ENCODE measurements at regions not wholly inside any gene's neighbourhood (a gene's known extent, or its start where the extent isn't known, plus 50 kb on each side); places are given as distances from the start of the nearest gene placed in this dataset.

DNA sequence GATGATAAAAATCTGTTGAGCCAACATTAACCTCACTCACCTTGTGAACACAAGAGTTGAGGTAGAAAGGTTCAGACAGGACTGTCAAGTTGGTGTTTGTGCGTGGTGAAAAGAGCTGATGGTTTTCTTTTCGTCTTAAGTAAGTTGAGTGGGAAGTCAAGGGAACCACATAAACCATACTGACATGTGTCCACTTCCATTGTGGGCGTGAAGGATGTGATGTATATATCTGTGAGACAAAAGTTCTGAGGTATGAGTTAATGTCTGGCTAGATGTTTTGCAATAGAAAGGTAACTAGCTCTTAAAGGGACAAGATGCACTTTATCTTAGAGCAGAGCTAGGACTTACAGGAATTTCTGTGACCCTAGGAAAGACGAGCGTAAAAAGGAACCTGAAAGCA, 1272.1 kb upstream of the ADGRB3 start:
- DNase-seq (ENCODE audit: low read depth): no peak

DNA sequence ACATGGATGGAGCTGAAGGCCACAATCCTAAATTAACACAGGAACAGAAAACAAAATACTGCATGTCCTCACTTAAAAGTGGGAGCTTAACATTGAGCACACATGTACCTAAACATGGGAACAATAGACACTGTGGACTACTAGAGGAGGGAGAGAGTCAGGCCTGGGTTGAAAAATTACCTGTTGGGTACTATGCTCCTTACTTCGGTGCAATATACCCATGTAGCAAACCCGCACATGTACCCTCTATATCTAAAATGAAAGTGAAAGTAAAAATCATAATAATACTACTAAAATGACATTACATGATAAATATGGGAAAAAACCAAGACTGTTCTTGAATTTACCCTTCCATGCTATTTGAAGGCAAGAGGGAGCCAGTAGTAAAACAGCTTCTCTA, 1273.8 kb upstream of the ADGRB3 start:
- DNase-seq (ENCODE audit: low read depth): no peak

DNA sequence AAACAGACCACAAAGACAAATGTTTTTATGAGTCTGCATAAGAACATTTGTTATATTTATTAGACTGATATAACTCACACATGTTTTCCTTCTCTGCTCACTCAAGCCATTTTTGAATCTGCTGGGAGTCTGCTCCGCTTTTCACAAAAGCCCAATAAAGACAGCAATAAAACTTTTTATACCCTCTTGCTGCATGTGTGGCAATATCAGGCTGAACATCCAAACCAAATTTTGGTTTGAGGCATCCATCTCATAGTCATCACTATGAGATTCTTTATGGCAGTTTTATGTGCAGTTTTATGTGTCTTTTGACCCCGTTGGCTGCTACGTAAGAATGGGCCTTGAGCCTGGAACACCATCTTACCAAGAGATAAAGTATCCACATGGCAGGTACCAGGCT, 1276.8 kb upstream of the ADGRB3 start:
- no peak for DNase-seq (ENCODE audit: low read depth)

GRCh38 chr6:67353861-67354260, 1281.2 kb upstream of the ADGRB3 start:
- DNase-seq (ENCODE audit: low read depth): no peak

DNA sequence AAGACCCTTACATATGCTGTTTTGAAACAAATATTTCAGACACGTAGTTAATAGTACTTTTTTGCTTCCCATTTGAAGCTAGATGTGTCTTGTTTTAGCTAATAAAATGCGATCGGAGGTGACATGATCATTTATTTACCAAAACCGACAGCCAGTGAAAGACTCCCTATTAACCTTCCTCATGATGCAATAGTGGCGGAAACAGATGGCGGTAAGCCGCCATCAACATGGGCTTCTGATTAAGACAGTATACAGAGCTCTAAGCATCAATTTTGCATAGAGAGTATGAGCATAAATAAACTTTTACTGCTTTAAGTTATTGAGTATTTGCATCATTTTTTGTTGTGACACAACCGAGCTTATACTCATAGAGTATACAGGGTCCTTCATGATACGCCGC, 1282.4 kb upstream of the ADGRB3 start:
- DNase-seq (ENCODE audit: low read depth): no peak

DNA sequence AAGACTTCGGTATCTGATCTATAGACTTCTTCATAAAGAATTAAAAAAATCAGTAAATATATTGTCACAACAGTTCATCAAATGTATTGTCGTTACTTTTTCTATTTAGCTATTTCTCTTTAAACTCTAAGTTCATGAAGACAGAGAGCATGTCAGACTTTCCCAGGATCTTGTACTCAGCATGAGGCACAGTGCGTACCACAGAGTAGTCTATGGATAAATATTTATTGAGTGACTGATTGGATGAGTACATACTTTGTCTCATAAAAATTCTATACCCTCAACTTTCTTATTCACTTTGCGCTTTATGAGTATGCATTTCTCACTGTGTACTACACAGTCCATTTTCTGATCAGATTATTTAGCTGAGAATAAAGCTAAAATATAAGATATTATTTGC, 1284.4 kb upstream of the ADGRB3 start:
- DNase-seq (ENCODE audit: low read depth): no peak

DNA sequence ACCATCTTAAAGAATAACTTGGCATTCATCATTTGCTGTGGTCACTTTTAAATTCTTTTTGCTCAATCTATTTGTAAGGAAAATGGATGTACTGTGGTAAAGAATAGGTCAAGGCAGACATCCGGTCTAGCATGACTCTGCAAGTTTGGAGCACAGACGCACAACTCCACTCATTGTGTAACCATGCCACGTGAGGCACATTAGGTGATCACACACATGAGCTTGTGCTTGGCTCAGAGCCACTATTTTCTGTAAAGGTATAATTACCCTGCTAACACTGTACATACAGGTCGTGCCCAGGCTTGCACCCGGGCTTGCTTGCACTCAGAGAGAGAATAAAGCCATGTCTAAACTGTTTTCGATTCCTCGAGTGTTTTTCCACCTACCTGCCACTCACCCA, 1289.1 kb upstream of the ADGRB3 start:
- no peak for DNase-seq (ENCODE audit: low read depth)

GRCh38 chr6:67336014-67336413, 1299.1 kb upstream of the ADGRB3 start:
- no peak for DNase-seq (ENCODE audit: low read depth)

- DNase-seq (ENCODE audit: low read depth): no peak
Observed at GRCh38 chr6:67331304-67331703, 1303.8 kb upstream of the ADGRB3 start.

DNA sequence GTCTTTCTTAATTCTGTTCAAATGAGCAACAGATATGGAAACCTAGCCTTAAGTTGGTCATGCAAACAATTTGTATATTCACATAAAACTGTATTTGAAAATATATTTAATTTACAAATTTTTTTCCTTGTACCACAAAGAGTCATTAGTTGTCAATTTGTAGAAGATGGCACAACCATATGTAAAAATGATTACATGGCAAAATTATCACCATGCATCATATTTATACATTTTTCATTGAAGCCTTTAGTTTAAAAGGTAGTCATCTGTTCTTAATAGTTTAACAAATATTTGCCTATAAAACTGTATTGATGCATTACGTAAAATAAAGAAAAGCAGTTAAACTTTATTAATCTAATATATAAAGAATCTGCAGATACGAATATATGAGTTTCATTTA, 1306.8 kb upstream of the ADGRB3 start:
- DNase-seq (ENCODE audit: low read depth): no peak

GRCh38 chr6:67300430-67301040, 1334.5 kb upstream of the ADGRB3 start:
- no peak for DNase-seq (ENCODE audit: low read depth)

DNA sequence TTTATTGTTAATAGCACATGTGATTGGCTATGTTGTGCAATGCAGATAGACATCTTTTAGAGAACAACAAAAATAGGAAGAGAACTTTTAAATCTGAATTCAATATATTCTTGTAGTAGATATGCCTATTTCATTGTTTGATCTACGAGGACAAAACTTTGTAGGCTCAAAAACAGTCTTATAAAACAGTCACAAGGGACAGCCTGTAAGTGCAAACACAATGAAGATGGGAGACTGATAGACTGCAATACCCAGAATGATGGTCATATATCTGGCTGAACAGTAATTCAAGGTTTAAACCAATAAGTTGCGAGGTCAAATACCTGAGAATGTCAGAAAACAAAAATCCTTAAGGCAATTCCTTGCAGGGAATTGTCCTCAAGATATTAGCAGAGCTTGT, 1342.9 kb upstream of the ADGRB3 start:
- no peak for DNase-seq (ENCODE audit: low read depth)

DNA sequence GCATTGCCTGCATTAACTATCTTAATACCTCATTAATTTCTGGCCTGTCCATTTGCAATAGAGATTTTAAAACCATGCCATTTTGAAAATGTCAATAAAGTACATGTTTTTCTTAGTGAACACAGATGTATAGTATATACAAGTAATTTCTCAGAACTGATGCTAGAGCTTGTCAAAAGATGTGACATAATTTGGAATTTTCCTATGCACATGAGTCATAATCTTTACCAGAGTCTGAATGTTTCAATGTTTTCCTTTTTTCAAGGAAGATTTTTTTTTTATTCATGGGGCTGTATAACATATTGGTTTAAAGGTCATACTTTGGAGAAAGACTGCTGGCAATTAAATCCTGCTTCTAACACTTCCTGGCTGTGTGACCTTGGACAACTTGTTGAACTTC, 1347.5 kb upstream of the ADGRB3 start:
- DNase-seq (ENCODE audit: low read depth): no peak

DNA sequence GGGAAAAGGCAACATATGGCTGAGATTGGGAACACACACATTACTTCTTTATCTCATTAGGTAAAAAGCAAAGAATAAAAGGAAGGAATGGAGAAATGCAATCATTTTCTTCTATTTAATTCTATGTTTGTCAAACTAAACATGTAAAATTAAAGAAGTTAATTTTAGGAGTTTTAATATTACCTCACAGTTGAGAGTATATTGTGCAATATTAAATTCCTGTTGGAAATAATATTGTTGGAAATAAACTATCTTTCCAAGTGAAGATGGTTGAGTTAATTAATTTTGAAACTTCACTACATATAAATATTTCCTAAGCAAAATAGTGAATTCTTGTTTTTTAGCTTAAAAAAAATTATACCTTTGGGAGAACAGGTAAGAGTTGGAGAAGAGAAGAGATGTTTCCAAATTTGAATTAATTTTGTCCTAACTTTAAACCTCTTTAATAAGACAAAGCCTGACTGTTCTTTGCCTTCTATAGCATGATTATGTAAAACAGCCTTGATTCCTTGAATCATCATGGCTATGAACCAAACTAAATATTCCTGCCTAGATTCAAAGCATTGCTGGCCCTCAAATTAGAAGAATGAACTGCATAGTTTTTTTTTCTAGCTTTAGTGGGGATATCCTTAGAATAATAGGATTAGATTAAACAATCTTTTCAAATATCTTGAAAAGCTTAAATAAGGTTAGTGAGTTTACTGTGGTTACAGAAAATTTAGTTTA, 1349.1 kb upstream of the ADGRB3 start:
- DNase-seq (ENCODE audit: low read depth): no peak

- no peak for DNase-seq (ENCODE audit: low read depth)
Observed at GRCh38 chr6:67277312-67277711, 1357.8 kb upstream of the ADGRB3 start.

- DNase-seq (ENCODE audit: low read depth): no peak
Observed at GRCh38 chr6:67265996-67266921, 1368.8 kb upstream of the ADGRB3 start.

DNA sequence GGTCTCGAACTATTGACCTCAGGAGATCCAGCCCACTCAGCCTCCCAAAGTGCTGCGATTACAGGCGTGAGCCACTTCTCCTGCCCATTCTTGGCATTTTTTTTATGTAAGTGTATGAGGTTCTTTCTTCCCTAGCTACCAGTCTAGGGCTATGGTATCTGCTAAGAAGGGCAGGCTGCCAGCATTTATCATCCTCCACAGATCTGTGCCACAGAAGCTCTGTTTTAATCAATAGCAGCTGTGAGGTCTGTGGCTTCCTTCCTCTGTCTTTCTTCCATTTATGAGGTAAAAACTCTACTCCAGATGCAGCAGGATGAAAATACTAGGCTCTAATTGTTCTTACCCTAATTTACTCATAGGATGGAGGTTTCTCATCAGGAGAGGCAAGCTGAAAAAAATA, 1382.4 kb upstream of the ADGRB3 start:
- no peak for DNase-seq (ENCODE audit: low read depth)

GRCh38 chr6:67248077-67248476, 1387.0 kb upstream of the ADGRB3 start:
- no peak for DNase-seq (ENCODE audit: low read depth)

GRCh38 chr6:67244037-67244436, 1391.0 kb upstream of the ADGRB3 start:
- DNase-seq (ENCODE audit: low read depth): no peak

DNA sequence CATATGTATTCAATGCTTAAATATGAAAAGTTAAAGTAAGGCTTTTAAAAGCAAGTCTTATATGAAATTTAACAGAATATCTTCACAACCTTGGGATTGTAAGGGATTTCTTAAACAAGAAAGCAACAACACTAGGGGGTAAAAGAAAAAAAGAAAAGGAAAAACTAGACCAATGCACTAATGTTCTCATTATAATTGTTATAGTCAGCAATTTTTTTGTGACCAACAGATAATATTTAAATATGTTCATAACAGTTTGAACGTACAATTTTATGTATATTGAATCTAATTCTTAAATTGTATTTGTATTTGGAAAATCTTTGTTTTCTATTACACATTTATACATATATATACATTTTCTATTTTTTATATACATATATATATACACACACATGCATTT, 1397.8 kb upstream of the ADGRB3 start:
- no peak for DNase-seq (ENCODE audit: low read depth)

GRCh38 chr6:67231092-67231491, 1404.0 kb upstream of the ADGRB3 start:
- no peak for DNase-seq (ENCODE audit: low read depth)

DNA sequence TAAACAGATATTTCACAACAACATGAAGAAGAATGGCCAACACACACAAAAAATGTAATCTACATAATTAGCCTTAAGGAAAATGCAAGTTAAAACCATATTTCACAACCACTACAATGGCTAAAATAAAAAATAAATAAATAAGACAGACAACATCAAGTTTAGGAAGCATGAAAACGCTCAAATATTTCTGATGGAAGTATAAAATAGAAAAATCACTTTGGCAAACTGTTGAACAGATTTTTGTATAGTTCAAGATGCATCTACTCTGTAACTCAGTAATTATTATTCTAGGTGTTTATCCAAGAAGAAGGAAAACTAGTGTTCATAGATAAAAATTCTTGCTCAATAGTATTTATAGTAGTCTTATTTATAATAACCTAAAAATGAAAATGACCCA, 1410.1 kb upstream of the ADGRB3 start:
- no peak for DNase-seq (ENCODE audit: low read depth)

- no peak for DNase-seq (ENCODE audit: low read depth)
Observed at GRCh38 chr6:67221226-67221625, 1413.9 kb upstream of the ADGRB3 start.

All from activated T-cell treated with anti-CD3 and anti-CD28 coated beads for 48 hours (primary cell).